SK-N-SH treated with all-trans-retinoic acid at 6 μM for 48 hours (cell line): ENCODE measurements at regions not wholly inside any gene's neighbourhood (a gene's known extent, or its start where the extent isn't known, plus 50 kb on each side); places are given as distances from the start of the nearest gene placed in this dataset.
"Not testable (repeated sequence)": the region's sequence is repeated elsewhere in the genome, so short reads cannot be mapped to it uniquely, and the experiment has no call there.

Experiments used
- ATAC-seq: fragments of 200-7000 bp; cut with Tn5 transposase; 3 replicates; pipeline ENCODE4 v1.9.1; 2020; ENCODE audit warnings: mild to moderate bottlenecking, moderate library complexity
- ARNTL ChIP-seq: fragments of 450-650 bp; formaldehyde crosslinking; IDR thresholded peaks from 2 replicates; pipeline ENCODE4 v1.5.0; 2020; ENCODE audit warnings: low read depth, mild to moderate bottlenecking, moderate library complexity, borderline replicate concordance
- CREB5 ChIP-seq: fragments of 250-450 bp; sonication (Bioruptor Pico); IDR thresholded peaks from 2 replicates; pipeline ENCODE4 v1.5.1; 2020; ENCODE audit warnings: low read depth, mild to moderate bottlenecking, moderate library complexity
- CSDC2 ChIP-seq: fragments of 250-450 bp; sonication (Bioruptor Pico); IDR thresholded peaks from 2 replicates; pipeline ENCODE4 v1.5.0; 2020; ENCODE audit warnings: mild to moderate bottlenecking, moderate library complexity
- CSRNP3 ChIP-seq: fragments of 250-450 bp; sonication (Bioruptor Pico); IDR thresholded peaks from 2 replicates; pipeline ENCODE4 v1.5.1; 2021; ENCODE audit warnings: mild to moderate bottlenecking, moderate library complexity
- ESRRG ChIP-seq: fragments of 250-450 bp; sonication (Bioruptor Pico); IDR thresholded peaks from 2 replicates; pipeline ENCODE4 v1.6.1; 2021; ENCODE audit warnings: mild to moderate bottlenecking
- GLIS3 ChIP-seq: fragments of 250-450 bp; sonication (Bioruptor Pico); IDR thresholded peaks from 2 replicates; pipeline ENCODE4 v1.5.0; 2020; ENCODE audit warnings: mild to moderate bottlenecking, moderate library complexity
- ISL1 ChIP-seq: fragments of 250-450 bp; sonication (Bioruptor Pico); IDR thresholded peaks from 2 replicates; pipeline ENCODE4 v2.1.2; 2022; ENCODE audit warnings: mild to moderate bottlenecking, moderate library complexity
- OSR1 ChIP-seq: fragments of 250-450 bp; sonication (Bioruptor Pico); IDR thresholded peaks from 2 replicates; pipeline ENCODE4 v1.8.0; 2022; ENCODE audit warnings: moderate library complexity, mild to moderate bottlenecking, inconsistent platforms
- PATZ1 ChIP-seq: fragments of 250-450 bp; sonication (Bioruptor Pico); IDR thresholded peaks from 2 replicates; pipeline ENCODE4 v1.8.0; 2020; ENCODE audit warnings: mild to moderate bottlenecking, moderate library complexity, borderline replicate concordance
- POU6F1 ChIP-seq: fragments of 250-450 bp; sonication (Bioruptor Pico); IDR thresholded peaks from 2 replicates; pipeline ENCODE4 v1.8.0; 2021; ENCODE audit warnings: low read depth, mild to moderate bottlenecking, moderate library complexity, borderline replicate concordance
- PPARA ChIP-seq: fragments of 250-450 bp; sonication (Bioruptor Pico); IDR thresholded peaks from 2 replicates; pipeline ENCODE4 v1.5.0; 2020; ENCODE audit warnings: mild to moderate bottlenecking, borderline replicate concordance
- RARB ChIP-seq: fragments of 250-450 bp; sonication (Bioruptor Pico); IDR thresholded peaks from 2 replicates; pipeline ENCODE4 v1.8.0; 2021; ENCODE audit warnings: mild to moderate bottlenecking, moderate library complexity
- SNAI2 ChIP-seq: fragments of 250-450 bp; sonication (Bioruptor Pico); IDR thresholded peaks from 2 replicates; pipeline ENCODE4 v1.5.0; 2020; ENCODE audit warnings: mild to moderate bottlenecking, moderate library complexity
- TCF4 ChIP-seq: fragments of 250-450 bp; sonication (Bioruptor Pico); IDR thresholded peaks from 2 replicates; pipeline ENCODE4 v1.8.0; 2021; ENCODE audit warnings: mild to moderate bottlenecking, moderate library complexity, borderline replicate concordance
- TOX ChIP-seq: fragments of 250-450 bp; sonication (Bioruptor Pico); IDR thresholded peaks from 2 replicates; pipeline ENCODE4 v1.8.0; 2021; ENCODE audit warnings: mild to moderate bottlenecking, moderate library complexity, borderline replicate concordance
- TSHZ2 ChIP-seq: fragments of 250-450 bp; sonication (Bioruptor Pico); IDR thresholded peaks from 2 replicates; pipeline ENCODE4 v1.5.0; 2020; ENCODE audit warnings: mild to moderate bottlenecking, moderate library complexity
- ZC3H10 ChIP-seq: fragments of 250-450 bp; sonication (Bioruptor Pico); IDR thresholded peaks from 2 replicates; pipeline ENCODE4 v1.5.1; 2021; ENCODE audit warnings: mild to moderate bottlenecking, moderate library complexity
- ZFP3 ChIP-seq: fragments of 250-450 bp; sonication (Bioruptor Pico); IDR thresholded peaks from 2 replicates; pipeline ENCODE4 v1.5.0; 2020; ENCODE audit warnings: mild to moderate bottlenecking, moderate library complexity
- ZFP30 ChIP-seq: fragments of 450-650 bp; formaldehyde crosslinking; IDR thresholded peaks from 2 replicates; pipeline ENCODE4 v1.5.0; 2022; ENCODE audit warnings: mild to moderate bottlenecking, moderate library complexity
- ZNF70 ChIP-seq: fragments of 450-650 bp; formaldehyde crosslinking; IDR thresholded peaks from 2 replicates; pipeline ENCODE4 v1.5.0; 2020; ENCODE audit warnings: mild to moderate bottlenecking, moderate library complexity
- ZNF8 ChIP-seq: fragments of 450-650 bp; formaldehyde crosslinking; IDR thresholded peaks from 2 replicates; pipeline ENCODE4 v1.5.0; 2020; ENCODE audit warnings: mild to moderate bottlenecking, moderate library complexity

DNA sequence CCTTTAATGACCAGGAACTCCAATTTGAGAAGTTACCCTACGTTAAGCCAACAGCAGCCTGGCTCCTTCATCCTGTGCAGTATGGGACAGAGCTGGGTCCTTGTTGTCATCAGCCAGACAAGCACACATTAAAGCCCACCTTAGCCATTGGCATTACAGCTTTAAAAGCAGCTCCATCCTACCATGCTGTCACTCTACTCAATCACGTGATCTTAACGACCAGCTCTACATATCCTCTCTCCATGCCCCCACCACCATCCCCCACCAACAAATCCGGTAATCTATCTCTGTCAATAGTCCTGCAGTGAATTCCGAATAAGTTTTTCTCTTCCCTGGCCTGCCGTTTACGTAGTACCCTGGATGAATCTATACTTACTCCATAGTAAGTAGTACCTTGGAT, 82.9 kb upstream of the DGKG start:
- no peak for TF ChIP-seq ZC3H10 (CRISPR knock-in tag)
- TF ChIP-seq SNAI2 = no peak
- TF ChIP-seq POU6F1 (CRISPR knock-in tag) = no peak
- no peak for TF ChIP-seq ESRRG
- no peak for TF ChIP-seq PATZ1 (CRISPR knock-in tag)
- no peak for TF ChIP-seq ZFP3 (CRISPR knock-in tag)
- TF ChIP-seq RARB (CRISPR knock-in tag) = no peak
- TF ChIP-seq TCF4 (CRISPR knock-in tag) = no peak
- no peak for TF ChIP-seq CSRNP3 (CRISPR knock-in tag)
- TF ChIP-seq OSR1 (CRISPR knock-in tag) = no peak
- no peak for TF ChIP-seq ISL1
- TF ChIP-seq ZNF8 (CRISPR knock-in tag) = no peak
- TF ChIP-seq TOX (CRISPR knock-in tag) = no peak
- no peak for TF ChIP-seq ARNTL (CRISPR knock-in tag)
- no peak for TF ChIP-seq ZFP30 (CRISPR knock-in tag)
- TF ChIP-seq CSDC2 (CRISPR knock-in tag) = no peak
- TF ChIP-seq PPARA (CRISPR knock-in tag) = no peak
- ATAC-seq = no peak

DNA sequence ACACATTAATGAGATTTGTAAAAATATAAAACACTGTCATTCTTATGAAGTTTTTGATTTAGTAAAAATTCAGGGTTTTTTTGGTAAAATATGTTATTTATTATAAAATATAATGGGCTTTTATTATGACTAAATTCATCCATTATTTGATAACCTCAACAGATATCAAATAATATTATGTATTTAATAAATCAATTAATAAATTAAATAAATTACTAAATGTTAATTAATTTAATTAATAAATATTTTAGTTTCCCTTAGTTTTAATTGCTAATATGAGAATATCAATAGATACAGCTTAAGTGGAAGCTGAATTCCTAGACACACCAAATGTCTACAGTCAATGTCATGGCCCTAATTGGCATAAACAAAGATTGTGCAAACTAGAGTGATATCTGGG, 82.3 kb upstream of the DGKG start:
- TF ChIP-seq ZC3H10 (CRISPR knock-in tag) (no peak), PPARA (CRISPR knock-in tag) (no peak), ZNF70 (CRISPR knock-in tag) (no peak), CSDC2 (CRISPR knock-in tag) (no peak), ARNTL (CRISPR knock-in tag) (no peak), ZFP30 (CRISPR knock-in tag) (no peak), GLIS3 (CRISPR knock-in tag) (no peak), POU6F1 (CRISPR knock-in tag) (no peak), ISL1 (no peak), TSHZ2 (CRISPR knock-in tag) (no peak), RARB (CRISPR knock-in tag) (no peak), TOX (CRISPR knock-in tag) (no peak), OSR1 (CRISPR knock-in tag) (no peak), TCF4 (CRISPR knock-in tag) (no peak), CSRNP3 (CRISPR knock-in tag) (no peak), ESRRG (no peak), CREB5 (CRISPR knock-in tag) (no peak)
- no peak for ATAC-seq

GRCh38 chr3:186442979-186443378, 80.9 kb upstream of the DGKG start:
- not testable (repeated sequence) for ATAC-seq
